Fibroblast of skin of right biceps (primary cell): ENCODE measurements at regions not wholly inside any gene's neighbourhood (a gene's known extent, or its start where the extent isn't known, plus 50 kb on each side); places are given as distances from the start of the nearest gene placed in this dataset.
A peak's percentile ranks its signal among the peaks of the same experiment; 100 is the strongest.
"Not testable (repeated sequence)": the region's sequence is repeated elsewhere in the genome, so short reads cannot be mapped to it uniquely, and the experiment has no call there.

Experiments used
- DNase-seq: peaks from one replicate; pipeline ENCODE4 v3.0.0-alpha.2; 2013

DNA sequence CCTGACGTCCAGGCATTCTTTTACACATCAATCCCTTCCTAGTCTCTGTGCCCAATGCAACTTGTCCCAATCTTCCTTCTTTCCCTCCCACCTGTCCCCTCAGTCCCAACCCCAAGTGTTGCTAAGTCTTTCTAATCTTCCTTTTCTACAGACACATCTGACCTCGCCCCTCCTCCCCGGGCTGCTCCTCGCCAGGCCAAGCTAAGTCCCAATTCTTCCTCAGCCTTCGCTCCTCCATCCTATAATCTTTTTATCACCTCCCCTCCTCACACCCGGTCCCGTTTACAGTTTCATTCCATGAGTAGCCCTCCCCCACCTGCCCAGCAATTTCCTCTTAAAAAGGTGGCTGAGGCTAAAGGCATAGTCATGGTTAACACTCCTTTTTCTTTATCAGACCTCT, 413.3 kb upstream of the ST8SIA4 start:
- not testable (repeated sequence) for DNase-seq

DNA sequence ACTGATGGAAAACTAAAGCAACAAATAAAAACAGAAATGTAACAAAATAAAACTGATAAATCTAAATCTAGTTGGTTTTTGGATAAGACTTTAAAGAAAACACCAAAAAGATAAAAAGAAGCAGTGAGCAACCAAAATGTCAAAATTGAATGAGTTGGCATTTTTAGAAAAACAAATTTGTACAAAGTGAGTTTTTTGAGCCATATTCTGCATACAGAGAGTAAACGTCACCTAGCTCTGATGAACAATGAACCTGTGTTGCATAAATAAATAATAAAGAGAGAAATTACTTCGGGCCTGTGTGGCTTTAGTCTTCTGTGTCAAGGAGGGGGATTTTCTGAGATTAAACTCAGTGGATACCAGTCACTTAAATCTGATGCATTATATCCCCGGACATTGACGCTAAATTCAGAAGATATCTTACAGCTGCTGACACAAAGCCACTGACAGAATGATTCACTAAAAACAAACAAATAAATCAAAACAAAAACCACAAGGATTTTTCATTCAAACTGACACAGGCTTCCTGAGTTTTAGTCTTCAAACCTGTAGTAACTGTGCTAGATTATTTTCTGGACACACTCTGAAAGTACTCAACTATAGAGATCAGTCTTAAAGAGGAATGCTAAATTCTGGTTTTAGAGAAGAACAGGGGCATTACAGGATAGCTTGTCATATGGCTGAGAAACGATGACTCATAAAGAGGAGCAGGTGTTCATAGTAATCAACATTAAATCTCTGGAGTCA, 403.5 kb upstream of the ST8SIA4 start:
- DNase-seq: no peak

DNA sequence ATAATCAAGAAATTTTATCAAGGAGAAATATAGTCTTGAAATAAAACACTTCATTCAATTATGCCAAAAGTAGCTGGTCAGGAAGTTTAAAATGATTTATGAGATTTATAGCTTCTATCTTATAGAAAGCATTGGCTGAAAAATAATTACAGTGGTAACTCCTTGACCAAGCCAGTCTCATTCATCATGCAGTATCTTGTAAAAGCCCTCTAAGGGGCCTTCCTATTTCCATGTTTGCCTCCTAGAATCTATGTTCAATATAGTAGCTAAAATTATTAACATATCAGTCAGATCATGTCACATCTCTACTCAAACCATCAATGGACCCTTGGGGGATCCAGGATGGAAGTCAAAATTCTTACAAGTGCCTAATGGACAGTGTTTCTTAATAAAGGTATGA, 393.4 kb upstream of the ST8SIA4 start:
- DNase-seq: no peak

DNA sequence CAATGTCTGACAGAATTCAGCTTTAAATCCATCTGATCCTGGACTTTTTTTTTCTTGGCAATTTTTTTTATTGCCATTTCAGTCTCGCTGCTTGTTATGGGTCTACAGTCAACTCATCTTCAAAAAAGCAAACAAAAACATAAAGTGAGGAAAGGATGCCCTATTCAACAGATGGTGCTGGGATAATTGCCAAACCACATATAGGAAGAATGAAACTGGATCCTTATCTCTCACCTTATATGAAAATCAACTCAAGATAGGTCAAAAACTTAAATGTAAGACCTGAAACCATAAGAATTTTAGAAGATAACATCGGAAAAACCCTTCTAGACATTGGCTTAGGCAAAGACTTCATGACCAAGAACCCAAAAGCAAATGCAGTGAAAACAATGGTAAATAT, 389.1 kb upstream of the ST8SIA4 start:
- no peak for DNase-seq

DNA sequence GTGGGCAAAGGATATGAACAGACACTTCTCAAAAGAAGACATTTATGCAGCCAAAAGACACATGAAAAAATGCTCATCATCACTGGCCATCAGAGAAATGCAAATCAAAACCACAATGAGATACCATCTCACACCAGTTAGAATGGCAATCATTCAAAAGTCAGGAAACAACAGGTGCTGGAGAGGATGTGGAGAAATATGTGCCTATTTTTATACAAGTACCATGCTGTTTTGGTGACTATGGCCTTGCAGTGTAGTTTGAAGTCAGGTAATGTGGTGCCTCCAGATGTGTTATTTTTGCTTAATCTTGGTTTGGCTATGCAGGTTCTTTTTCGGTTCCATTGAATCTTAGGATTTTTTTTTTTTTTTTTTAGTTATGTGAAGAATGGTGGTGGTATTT, 387.7 kb upstream of the ST8SIA4 start:
- not testable (repeated sequence) for DNase-seq

DNA sequence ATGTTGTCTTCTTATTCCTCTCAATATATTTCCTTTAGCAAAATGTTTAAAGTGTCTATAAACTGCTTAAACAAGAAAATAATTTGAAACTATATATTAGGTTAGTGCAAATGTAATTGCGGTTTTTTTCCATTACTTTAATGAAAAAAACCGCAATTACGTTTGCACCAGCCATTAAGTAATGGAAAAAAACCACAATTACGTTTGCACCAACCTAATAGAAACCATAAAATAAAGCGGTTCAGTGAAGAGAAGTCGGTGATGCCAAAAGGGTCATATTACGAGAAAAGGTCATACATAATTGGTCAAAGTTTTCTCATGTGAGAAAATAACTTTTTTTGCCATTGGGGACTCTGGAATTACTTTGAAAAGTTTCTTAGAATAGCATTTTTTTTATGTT, 385.6 kb upstream of the ST8SIA4 start:
- DNase-seq: no peak

DNA sequence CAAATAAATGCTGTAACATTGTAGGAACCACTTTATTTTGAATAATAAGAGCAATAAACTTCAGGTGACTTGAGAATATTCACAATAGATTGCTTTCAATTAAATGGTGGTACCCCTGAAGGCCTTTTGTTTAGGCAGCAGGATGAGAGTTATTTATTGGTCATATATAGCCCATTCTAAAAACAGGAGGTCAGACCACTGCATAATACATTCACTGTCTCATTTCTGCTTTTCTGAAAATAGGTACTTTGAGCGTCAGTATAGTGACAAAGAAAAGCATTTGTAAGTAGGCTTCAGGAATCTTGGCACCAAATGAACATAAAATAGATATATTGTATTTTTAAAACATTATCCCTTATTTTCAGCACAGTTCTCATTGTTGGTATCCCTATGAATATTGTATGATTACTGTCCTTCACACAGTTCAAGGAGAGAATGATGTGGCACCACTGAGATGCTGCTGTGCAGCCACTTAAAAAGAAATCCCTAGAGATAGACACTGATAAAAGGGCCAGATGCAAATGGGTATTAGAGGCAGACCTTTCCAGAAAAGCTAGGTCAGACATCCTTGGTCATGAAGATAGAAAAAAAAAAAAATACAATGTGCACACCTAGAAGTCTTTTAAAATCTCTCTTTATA, 381.8 kb upstream of the ST8SIA4 start:
- DNase-seq: no peak

DNA sequence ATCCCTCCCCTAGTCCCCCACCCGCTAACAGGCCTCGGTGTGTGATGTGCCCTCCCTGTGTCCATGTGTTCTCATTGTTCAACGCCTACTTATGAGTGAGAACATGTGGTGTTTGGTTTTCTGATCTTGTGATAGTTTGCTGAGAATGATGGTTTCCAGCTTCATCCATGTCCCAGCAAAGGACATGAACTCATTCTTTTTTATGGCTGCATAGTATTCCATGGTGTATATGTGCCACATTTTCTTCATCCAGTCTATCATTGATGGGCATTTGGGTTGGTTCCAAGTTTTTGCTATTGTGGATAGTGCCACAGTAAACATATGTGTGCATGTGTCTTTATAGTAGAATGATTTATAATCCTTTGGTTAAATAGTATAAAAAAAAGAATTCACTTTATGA, 380.9 kb upstream of the ST8SIA4 start:
- DNase-seq: not testable (repeated sequence)

DNA sequence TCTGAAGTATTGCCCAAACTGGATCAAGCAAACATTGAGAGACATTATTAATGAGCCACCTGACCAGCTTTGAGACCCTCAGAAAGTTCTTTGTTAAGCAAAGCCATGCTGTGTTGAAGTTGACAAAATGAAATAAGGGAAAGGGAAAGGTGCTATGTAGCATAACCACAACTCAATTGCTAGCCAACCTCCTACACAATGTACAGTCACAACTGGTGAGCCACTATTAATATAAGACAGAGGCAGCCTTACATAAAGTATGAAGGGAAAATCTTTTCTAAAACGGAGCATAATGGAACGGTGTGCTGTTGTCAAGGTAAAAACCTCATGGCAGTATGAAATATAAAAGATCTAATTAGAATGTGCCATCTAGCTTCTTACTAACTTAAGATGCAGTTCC, 375.8 kb upstream of the ST8SIA4 start:
- DNase-seq: no peak

DNA sequence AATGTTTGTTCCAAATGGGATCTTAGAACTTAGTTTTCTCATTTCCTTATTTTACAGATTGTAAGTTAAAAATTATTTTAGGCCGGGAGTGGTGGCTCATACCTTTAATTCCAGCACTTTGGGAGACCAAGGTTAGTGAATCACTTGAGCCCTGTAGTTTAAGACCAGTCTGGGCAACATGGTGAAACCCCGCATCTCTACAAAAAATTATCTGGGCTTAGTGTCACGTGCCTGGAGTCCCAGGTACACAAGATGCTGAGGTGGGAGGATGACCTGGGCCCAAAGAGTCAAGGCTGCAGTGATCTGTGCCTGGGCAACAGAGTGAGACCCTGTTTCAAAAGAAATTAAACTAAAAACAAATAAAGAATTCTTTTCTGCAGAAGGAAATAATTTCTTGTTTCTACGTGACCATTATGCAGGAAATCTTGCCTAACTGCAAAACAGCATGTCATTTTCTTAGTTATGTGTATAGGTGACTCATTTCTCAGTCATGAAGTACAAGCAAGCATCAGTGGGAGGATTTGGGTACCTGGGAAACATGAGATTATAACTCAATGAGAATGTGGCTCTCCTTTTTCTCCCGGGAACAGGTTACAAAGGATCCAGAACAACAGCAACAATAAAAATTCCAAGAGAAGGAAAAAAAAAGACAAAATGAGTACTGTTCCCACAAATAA, 375.1 kb upstream of the ST8SIA4 start:
- peak; percentile 5 for DNase-seq

DNA sequence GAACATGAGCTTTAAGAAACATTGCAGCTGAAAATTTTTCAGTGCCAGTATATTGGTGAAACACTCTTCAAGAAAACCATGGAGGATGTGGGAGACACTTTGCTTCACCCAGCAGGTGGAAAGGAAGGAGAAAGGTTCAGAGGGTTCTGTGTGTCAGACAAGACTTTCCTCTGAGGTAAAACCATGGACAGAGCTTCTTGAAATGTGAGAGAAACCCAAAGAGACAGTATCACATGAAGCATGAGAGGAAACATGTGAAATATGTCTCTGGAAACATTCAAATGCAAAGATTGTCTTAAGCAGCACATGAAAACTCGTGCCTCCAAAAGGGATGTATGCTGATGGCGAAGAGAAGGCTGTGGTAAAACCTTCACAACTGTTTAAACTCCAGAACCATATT, 368.9 kb upstream of the ST8SIA4 start:
- DNase-seq: no peak

DNA sequence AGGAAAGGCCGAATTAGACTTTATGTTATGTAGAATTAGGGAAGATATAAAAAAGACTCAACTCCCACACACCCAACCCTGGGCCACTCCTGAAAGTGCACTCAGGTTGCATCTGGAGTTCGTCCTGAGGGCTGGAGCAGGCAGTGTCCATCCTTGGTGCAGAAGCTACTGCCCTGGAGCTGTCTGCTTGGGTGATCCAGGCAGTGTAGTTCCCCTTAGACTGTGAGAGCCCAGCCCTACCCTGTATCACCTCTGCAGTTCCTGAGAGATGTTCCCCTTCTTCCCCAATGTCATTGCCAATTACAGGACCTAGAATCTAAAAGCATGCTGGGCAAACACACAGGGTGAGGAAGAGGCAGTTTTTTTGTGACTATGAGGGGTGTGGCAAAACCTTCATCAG, 368.3 kb upstream of the ST8SIA4 start:
- no peak for DNase-seq

DNA sequence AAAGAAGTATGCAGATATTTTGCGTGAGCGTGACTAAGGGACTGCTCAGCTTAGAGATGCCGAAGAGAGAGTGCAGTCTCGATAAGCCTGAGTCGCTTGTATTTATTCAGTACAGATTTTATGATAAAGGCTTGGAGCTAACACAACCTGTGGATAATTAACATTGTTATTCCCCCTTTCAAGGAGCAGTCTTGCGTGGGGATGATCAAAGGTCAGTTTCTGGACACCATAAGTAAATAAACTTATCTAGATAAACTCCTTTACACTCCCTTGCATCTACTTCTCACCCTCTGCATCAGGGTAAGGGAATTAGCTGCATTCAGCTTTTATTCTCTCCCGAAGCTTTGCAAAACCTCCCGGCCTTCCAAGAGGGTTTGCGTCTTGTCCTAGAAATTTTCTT, 357.8 kb upstream of the ST8SIA4 start:
- no peak for DNase-seq

DNA sequence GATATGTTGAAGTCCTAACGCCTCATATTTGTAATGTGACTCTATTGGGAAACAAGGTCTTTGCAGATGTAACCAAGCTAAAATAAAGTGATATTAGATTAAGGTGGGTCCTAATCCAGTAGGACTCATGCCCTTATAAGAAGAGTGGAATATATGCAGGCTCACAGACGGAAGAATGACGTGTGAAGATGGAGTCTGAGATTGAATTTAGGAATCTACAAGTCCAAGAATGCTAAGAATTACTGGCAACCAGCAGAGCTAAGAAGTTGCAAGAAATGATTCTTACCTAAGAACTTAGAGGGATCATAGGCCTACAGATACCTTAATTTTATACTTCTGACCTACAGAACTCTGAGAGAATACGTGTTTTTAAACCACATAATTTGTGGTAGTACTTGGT, 350.0 kb upstream of the ST8SIA4 start:
- no peak for DNase-seq

DNA sequence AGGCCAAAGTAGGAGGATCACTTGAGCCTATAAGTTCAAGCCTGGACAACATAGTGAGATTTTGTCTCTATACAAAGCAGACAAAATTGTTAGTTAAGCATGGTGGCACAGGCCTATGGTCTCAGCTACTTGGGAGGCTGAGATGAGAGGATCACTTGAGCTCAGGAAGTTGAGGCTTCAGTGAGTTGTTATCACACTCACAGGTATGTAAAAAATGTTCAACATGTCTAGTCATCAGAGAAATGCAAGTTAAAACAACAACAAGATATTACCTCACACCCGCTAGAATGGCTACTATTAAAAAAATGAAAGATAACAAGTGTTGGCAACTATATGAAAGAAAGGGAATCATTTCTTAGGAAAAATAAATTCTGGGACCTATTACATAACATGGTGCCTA, 341.5 kb upstream of the ST8SIA4 start:
- DNase-seq: no peak

DNA sequence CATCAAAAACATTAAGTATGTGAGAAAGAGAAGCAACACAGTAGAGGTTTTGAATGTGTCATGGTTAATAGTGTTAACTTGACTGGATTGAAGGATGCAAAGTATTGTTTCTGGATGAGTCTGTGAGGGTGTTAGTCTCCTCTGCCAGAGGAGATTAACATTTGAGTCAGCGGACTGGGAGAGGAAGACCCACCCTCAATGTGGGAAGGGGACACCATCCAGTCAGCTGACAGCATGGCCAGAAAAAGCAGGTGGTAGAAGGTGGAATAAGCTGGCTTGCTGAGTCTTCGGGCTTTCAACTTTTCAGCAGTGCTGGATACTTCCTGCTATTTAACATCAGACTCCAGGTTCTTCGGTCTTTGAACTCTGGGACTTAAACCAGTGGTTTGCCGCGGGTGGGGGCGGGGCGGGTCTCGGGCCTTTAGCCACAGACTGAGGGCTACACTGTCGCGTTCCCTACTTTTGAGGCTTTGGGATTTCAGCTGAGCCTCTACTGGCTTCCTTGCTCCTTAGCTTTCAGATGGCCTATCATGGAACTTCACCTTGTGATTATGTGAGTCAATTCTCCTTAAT, 309.9 kb upstream of the ST8SIA4 start:
- DNase-seq: no peak

DNA sequence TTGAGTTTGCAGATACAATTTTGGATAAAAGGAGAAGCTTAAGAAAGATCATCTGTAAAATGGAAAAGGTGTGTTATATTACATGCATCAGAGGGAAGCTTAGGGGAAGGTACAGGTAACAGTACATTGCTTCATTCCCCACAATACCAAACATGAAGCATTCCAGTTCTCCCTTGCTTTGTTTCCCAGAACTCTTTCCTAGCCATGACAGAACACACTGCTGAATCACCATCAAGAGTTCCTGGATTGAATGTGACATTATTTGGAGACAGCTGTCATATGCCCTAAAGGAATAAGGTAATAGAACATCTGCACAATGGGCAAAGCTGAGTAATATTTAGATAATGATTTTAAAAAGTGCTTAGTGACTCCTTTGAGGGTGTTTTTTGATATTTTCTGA, 303.5 kb upstream of the ST8SIA4 start:
- DNase-seq: no peak

DNA sequence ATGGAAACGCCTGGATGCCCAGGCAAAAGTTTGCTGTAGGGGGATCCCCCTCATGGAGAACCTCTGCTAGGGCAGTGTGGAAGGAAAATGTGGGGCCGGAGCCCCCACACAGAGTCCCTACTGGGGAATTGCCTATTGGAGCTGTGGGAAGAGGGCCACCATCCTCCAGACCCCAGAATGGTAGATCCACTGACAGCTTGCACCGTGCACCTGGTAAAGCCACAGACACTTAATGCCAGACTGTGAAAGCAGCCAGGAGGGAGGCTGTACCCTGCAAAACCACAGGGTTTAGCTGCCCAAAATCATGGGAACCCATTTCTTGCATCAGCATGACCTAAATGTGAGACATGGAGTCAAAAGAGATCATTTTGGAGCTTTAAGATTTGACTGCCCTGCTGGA, 302.0 kb upstream of the ST8SIA4 start:
- not testable (repeated sequence) for DNase-seq

DNA sequence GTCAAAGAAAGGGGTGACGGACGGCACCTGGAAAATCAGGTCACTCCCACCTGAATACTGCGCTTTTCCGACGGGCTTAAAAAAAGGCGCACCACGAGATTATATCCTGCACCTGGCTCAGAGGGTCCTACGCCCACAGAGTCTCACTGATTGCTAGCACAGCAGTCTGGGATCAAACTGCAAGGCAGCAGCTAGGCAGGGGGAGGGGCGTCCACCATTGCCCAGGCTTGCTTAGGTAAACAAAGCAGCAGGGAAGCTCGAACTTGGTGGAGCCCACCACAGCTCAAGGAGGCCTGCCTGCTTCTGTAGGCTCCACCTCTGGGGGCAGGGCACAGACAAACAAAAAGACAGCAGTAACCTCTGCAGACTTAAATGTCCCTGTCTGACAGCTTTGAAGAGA, 277.3 kb upstream of the ST8SIA4 start:
- not testable (repeated sequence) for DNase-seq

DNA sequence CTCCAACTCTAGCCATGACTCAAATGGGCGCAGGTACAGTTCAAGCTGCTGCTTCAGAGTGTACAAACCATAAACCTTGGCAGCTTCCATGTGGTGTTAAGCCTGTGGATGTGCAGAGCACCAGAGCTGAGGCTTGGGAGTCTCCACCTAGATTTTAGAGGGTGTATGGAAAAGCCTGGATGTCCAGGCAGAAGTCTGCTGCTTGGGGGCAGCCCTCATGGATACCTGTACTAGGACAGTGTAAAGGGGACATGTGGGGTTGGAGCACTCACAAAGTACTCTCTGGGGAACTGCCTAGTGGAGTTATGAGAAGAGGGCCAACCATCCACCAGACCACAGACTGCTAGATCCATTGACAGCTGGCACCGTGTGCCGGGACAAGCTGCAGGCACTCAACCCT, 273.5 kb upstream of the ST8SIA4 start:
- no peak for DNase-seq

DNA sequence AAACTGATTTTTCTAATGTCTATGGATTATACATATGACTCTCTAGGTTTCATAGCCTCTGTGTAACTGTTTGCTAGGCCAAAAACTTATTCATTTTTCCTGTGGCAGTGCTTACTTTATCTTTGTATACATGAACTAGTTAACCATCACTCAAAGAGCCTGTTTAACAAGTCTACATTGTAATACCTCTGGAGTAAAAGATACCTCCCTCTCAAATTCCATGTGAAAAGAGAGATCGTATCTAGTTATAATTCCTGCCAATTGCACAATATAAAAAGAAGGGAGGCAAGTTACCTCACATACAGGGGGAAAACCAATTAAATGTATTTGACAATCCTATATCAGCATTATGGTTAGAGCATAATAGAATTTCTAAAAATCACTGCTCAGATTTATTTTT, 271.9 kb upstream of the ST8SIA4 start:
- no peak for DNase-seq

DNA sequence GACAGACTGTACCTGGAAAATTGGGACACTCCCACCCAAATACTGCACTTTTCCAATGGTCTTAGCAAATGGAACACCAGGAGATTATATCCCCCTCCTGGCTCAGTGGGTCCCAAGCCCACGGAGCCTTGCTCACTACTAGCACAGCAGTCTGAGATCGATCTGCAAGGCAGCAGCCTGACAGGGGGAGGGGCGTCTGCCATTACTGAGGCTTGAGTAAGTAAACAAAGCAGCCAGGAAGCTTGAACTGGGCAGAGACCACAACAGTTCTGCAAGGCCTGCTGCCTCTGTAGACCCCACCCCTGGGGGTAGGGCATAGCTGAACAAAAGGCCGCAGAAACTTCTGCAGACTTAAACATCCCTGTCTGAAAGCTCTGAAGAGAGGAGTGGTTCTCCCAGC, 260.0 kb upstream of the ST8SIA4 start:
- DNase-seq: no peak

DNA sequence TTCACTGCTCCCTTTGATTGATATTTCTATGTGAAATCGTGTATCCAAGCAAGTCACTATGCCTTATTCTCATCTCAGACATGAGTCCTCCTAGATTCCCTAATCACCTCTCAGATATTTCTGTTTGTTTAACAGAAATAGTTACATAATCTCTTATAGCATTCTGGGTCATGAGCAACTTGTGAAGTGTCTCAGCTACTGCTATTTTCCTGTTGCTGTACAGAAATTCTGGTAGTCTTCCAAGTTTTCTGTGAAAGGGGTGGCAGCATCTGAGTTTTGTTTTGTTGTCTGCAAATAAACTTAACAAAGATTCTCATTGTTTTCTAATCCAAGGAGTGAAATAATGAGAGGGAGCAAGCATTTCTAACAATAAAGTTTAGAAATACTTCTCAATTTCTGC, 256.9 kb upstream of the ST8SIA4 start:
- no peak for DNase-seq

DNA sequence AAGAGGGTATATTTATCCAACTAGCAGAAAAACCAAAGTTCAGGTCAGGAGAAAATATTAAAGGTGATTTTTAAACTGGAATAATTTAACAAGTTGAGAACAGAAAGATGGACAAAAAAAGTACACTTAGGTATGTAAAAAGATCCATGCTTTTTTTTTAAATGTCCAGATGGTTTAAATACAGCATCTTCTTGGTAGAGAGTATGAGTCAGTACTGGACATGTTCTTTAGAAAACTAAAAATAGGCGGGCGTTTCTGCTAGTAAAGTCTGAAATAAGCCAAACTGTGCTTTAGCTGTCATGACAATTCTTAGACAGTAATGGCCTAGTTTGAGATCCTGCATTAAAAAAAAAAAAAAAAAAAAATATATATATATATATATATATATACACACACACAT, 255.9 kb upstream of the ST8SIA4 start:
- DNase-seq: no peak
